ENCODE measurements at regions not wholly inside any gene's neighbourhood (a gene's known extent, or its start where the extent isn't known, plus 50 kb on each side); places are given as distances from the start of the nearest gene placed in this dataset.
A peak's percentile ranks its signal among the peaks of the same experiment; 100 is the strongest.

DNA sequence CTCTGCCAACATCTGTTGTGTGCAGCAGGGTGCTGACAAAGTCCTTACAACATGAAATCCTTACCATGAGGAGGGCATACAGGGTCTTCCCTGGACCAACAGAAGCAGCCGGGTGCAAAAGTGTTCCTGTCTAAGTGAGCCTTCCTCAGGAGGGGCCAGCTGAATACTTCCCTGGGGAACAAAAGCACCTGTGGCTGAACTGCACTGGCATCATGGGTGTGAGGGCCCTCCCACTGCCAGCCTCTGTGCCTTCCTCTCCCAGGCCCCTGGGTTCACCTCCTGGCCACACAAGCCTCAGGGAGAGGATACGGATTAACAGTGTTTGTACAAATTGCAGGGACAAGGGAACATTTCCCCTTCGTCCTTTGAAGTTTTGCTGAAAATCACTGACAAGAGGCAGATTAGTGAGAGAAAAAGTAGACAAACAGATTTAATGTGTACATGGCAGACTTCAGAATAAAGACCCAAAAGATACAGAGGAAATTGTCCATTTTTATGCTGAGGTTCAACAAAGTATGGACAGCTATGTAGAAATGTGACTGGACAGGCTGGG lies 91.0 kb upstream of the PPM1J start:
- Histone ChIP-seq H3K27ac (no peak overlapping the region), H3K4me3 (ENCODE audit: low read depth, low read length) (no peak overlapping the region), H3K27me3 (replicated peaks) (peaks cover 2% of the 10 kb centered on the region), H3K36me3 (replicated peaks) (no peaks in the 10 kb centered on the region)
- in situ Hi-C loops (cut with HindIII; ENCODE audit: low pct_ligation_motif_present, low sequenced_read_pairs), result no loop called here
- TF ChIP-seq, protein P1, sequence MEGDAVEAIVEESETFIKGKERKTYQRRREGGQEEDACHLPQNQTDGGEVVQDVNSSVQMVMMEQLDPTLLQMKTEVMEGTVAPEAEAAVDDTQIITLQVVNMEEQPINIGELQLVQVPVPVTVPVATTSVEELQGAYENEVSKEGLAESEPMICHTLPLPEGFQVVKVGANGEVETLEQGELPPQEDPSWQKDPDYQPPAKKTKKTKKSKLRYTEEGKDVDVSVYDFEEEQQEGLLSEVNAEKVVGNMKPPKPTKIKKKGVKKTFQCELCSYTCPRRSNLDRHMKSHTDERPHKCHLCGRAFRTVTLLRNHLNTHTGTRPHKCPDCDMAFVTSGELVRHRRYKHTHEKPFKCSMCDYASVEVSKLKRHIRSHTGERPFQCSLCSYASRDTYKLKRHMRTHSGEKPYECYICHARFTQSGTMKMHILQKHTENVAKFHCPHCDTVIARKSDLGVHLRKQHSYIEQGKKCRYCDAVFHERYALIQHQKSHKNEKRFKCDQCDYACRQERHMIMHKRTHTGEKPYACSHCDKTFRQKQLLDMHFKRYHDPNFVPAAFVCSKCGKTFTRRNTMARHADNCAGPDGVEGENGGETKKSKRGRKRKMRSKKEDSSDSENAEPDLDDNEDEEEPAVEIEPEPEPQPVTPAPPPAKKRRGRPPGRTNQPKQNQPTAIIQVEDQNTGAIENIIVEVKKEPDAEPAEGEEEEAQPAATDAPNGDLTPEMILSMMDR (IDR thresholded peaks at IDR 0.05; ENCODE audit: low read depth, low read length, missing control alignments), result no peak
- no peak for DNase-seq

GRCh38 chr1:112805155-112805853 lies 90.2 kb upstream of the PPM1J start:
- no peak overlapping the region for H3K4me3 ChIP-seq (ENCODE audit: low read depth, low read length)
- peaks cover 2% of the 10 kb centered on the region for H3K27me3 ChIP-seq (replicated peaks)
- TF ChIP-seq, protein P1 (IDR thresholded peaks at IDR 0.05; ENCODE audit: low read depth, low read length, missing control alignments), result no peak
- H3K27ac ChIP-seq, result no peak overlapping the region
- H3K36me3 ChIP-seq (replicated peaks), result no peaks in the 10 kb centered on the region
- in situ Hi-C loops (cut with HindIII; ENCODE audit: low pct_ligation_motif_present, low sequenced_read_pairs), result no loop called here
- DNase-seq, result no peak

- in situ Hi-C loops (cut with HindIII; ENCODE audit: low pct_ligation_motif_present, low sequenced_read_pairs), result no loop called here
- Histone ChIP-seq H3K27ac (no peak overlapping the region), H3K4me3 (ENCODE audit: low read depth, low read length) (no peak overlapping the region), H3K27me3 (replicated peaks) (peaks cover 2% of the 10 kb centered on the region), H3K36me3 (replicated peaks) (no peaks in the 10 kb centered on the region)
- TF ChIP-seq, protein P1 (IDR thresholded peaks at IDR 0.05; ENCODE audit: low read depth, low read length, missing control alignments), result peak; percentile 93
- DNase-seq, result peak; percentile 56
Observed at GRCh38 chr1:112803906-112804762, 89.0 kb upstream of the PPM1J start.

DNA sequence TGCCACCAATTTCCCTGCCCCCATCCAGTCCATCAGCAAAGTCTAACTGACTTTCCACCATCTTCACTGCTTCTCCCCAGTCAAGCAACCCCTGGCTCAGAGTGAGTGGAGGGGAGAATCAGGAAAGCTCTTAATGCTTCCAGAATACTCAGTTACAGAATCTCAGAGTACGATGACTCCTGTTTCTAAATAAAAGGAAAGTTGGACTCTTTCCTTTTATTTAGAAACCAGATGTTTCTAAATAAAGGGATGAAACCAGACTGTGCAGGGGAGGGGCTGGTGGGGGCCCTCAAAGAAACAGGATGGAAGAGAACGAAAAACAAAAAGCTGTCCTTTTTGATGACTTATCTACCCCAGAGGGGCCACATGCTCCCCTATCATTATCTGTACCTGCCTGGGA lies 85.2 kb upstream of the PPM1J start:
- H3K4me3 ChIP-seq (ENCODE audit: low read depth, low read length), result no peak overlapping the region
- TF ChIP-seq, protein P1 (IDR thresholded peaks at IDR 0.05; ENCODE audit: low read depth, low read length, missing control alignments), result no peak
- H3K36me3 ChIP-seq (replicated peaks), result no peaks in the 10 kb centered on the region
- in situ Hi-C loops (cut with HindIII; ENCODE audit: low pct_ligation_motif_present, low sequenced_read_pairs), result no loop called here
- no peak for DNase-seq
- H3K27ac ChIP-seq, result no peak overlapping the region
- peaks cover under 1% of the 10 kb centered on the region for H3K27me3 ChIP-seq (replicated peaks)

DNA sequence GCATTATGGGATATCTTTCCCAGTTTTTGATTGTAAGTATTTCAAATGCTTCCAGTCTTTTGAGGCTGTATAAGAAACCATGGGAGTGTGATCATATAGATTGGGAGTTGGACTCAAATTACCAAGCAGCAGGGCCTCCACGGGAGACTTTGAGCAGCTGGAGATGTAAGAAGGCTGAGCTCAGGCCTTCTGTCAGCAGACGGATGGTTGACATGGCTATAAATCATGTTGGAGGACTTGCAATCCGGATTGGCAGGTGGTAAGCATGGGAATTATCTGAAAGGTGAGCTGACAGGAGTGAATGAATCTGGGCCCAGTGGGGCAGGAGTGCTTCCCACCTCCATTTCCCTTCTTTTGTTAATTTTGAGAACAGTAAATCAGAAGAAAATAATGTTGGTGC lies 83.2 kb upstream of the PPM1J start:
- Histone ChIP-seq H3K27ac (no peak overlapping the region), H3K27me3 (replicated peaks) (no peaks in the 10 kb centered on the region), H3K36me3 (replicated peaks) (no peaks in the 10 kb centered on the region), H3K4me3 (ENCODE audit: low read depth, low read length) (no peak overlapping the region)
- TF ChIP-seq, protein P1 (IDR thresholded peaks at IDR 0.05; ENCODE audit: low read depth, low read length, missing control alignments), result no peak
- in situ Hi-C loops (cut with HindIII; ENCODE audit: low pct_ligation_motif_present, low sequenced_read_pairs), result no loop called here
- no peak for DNase-seq

All from brain microvascular endothelial cell (primary cell).